DMS153 (cell line): ENCODE measurements at regions not wholly inside any gene's neighbourhood (a gene's known extent, or its start where the extent isn't known, plus 50 kb on each side); places are given as distances from the start of the nearest gene placed in this dataset.
"Not testable (repeated sequence)": the region's sequence is repeated elsewhere in the genome, so short reads cannot be mapped to it uniquely, and the experiment has no call there.

Experiments
- DNase-seq: peaks from one replicate; lab custom pipeline; 2025; lab: John Stamatoyannopoulos, UW

DNA sequence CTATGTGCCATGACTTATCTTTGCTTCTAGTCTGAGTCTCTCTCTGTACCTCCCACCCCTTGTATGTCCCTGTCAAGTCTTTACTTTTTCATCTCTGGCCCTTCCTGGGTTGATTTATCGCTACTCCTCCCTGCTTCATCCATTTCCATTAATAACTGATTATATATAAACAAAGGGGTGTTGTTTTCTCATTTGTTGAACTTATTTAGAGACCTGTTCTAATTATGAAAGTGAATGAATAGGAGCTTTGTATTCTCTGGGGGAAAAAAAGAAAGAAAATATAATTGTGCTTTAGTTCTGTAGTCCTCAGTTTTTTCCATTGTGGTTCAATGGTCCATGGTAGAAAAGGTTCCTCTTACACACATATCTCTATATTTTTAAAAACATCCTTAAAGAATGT, 328.9 kb upstream of the PPP2R3A start:
- DNase-seq: no peak

DNA sequence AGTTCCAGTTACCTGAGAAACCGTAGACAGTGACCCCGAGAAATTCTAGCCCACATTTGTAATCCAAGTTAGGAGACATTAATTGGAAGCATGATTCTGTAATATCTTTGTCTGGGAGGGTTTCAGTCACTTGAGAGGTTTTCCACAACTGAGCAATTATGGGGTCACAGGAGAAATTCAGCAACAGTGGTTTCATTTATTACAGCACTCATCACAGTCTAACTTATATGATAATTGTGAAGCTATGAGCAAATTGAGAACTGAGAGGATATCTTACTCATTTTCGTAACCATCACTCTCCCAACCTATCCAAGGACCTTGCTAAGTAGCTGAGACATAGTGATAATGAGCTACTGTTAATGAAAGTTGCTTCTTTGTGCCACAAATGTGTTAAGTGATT, 328.5 kb upstream of the PPP2R3A start:
- DNase-seq: no peak

DNA sequence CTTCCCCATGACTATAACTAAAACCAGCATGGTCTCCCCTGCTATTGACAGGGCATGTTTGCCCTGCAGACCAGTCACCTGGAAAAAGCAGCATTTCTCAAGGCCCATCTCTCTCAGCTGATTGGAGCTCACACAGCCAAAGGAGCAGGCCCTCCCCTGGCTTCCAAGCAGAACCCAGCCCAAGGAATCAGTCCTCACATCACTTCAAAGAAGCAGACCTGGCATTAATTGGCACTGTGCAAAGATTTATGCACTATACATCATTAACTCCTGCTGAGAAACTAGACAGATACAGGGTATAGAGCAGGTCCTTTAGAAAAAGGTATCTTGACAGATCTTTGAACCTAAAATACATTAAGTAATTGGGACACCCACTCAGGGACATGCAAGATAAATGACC, 323.8 kb upstream of the PPP2R3A start:
- DNase-seq: no peak

DNA sequence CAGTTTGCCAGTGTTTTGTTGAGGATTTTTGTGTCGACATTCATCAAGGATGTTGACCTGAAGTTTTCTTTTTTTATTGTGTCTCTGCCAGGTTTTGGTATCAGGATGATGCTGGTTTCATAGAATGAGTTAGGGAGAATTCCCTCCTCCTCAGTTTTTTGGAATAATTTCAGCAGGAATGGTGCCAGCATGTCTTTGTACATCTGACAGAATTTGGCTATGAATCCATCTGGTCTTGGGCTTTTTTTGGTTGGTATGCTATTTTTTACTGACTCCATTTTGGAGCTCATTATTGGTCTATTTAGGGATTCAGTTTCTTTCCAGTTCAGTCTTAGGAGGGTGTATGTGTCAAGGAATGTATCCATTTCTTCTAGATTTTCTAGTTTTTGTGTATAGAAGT, 320.0 kb upstream of the PPP2R3A start:
- DNase-seq: no peak

DNA sequence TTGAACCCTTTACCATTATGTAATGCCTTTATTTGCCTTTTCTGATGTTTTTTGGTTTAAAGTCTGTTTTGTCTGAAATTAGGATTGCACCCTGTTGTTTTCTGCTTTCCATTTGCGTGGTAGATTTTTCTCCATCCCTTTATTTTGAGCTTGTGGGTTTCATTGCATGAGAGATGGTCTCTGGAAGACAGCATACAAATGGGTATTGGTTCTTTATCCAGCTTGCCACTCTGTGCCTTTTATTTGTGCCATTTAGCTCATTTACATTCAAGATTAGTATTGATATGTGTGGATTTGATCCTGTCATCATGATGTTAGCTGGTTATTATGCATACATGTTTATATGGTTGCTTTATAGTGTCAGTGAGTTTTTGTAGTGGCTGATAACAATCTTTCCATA, 318.7 kb upstream of the PPP2R3A start:
- no peak for DNase-seq

DNA sequence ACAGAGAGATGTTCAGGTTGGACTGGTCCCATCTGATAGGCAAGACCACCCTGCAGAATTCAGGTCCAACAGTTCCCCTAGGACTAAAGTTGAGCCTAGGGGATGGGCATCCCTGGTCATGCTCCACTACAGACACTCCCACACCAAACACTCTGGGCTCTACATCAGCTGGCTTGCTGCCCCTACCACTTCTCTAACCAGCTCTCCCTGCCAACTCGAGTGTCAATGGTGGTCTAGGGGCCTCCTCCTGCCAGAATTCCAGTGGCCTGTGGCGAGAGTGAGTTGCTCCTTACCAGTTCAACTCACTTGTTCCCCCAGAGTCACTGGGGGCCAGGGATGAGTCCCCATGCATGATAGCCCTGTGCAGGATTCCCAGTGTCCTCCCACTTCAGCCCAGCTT, 316.2 kb upstream of the PPP2R3A start:
- no peak for DNase-seq

DNA sequence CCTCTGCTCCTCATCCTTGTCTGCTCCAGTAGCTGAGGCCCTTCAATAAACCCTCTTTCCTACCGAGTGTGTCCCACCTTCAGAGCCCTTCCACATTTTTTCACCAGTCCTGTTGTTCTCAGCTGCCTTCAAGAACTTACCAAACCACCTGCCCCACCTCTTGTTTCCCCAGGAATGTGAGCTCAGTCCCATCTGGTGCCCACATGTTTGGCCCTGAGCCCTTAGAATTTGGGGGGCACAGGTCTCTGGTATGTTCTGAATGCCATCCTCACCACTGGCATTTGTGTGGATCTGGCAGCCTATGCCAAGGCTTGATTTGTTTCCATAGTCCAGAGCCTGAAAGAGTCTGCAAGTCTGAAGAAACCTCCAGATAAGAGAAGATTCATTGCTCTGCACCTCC, 315.2 kb upstream of the PPP2R3A start:
- no peak for DNase-seq

DNA sequence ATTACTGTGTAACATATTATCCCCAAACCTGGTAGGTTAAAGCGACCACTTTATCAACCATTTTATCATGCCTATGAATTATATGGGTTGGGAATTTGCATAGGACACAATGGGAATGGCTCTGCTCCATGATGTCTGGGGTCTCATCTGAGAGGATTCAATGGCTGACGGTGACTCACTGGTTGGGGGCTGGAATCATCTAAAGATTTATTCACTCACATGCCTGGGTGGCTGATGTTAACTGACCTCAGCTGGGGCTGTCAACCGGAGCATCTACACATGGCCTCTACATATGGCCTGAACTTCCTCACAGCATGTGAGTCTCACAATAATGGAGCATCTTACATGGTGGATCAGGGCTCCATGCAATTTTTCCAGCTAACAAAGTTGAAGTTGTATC, 313.1 kb upstream of the PPP2R3A start:
- DNase-seq: no peak

DNA sequence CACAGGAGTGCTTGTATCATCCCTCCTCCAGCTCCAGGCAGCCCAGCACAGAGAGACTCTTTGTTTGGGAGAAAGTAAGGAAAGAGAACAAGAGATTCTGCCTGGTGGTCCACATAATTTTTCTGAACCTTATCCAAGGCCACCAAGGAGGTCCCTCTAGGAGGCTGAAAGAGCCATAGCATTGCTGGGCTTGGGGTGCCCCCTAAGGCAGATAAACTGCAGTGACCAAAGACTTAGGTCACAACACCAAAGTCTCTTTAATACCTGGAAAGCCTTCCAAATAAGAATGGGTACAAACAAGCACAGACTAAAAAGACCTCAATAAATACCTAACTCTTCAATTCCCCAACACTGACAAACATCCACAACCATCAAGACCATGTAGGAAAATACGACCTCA, 310.2 kb upstream of the PPP2R3A start:
- DNase-seq: no peak

DNA sequence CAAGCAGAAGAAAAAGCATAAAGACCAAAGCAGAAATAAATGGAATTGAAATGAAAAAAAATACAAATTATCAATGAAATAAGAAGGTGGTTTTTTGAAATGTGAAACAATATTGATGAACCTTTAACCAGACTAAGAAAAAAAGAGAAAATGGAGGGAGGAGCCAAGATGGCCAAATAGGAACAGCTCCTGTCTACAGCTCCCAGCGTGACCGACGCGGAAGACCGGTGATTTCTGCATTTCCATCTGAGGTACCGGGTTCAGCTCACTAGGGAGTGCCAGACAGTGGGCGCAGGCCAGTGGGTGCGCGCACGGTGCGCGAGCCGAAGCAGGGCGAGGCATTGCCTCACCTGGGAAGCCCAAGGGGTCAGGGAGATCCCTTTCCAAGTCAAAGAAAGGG, 307.1 kb upstream of the PPP2R3A start:
- DNase-seq: not testable (repeated sequence)

DNA sequence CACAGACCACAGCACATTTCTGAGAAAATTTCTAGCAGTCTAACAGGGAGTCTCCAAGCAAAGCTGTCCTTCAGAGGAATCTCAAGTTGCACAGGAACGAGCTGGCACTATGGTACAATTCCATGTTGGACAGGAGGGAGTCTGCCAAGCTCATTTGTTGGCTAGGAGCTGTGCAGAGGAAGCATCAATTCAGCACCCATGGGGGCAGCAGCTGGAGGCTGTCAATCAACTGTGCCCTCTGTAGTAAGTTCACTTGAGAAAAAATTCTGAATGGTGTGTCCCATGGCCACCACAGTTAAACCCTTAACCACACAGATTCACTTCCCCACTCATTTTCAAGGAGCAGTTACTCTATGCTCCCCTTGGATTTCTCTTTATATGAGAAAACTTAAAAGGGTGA, 298.5 kb upstream of the PPP2R3A start:
- no peak for DNase-seq

DNA sequence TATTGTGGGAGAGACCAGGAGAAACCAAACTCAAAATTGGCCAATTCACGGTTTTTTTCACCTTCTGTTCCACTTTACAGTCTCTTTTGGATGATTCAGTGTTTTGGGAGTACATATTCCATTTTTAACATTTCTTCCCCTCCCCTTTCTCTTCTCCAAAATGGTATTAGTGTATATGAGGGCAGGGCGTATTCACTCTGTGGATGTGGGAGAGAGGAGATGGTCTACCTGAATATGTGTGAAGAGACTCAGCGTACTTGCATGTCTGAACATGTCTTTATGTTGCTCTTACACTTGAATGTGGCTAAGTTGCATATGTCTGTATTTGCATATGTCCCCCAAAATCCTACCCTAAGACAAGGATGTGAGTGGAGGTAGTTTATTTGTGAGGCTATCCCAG, 291.0 kb upstream of the PPP2R3A start:
- DNase-seq: no peak

DNA sequence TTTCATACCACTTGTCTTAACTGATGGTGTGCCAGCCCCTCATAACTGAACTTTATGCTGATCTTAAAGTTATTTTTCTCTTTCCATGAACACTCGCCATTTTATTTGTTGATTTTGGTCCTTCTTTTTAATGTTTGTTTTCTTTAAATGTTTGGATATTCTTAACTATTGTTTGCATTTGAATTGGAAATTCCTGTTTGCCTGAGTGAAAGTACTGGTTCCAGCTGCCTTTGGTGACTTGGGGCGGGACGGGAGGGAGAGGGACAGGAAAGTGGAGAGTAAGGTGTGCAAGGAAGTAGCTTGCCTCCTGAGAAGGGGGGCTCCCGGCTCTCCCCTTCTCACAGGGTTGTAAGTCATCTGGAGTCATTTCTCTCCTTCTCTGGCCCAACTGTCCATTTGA, 287.1 kb upstream of the PPP2R3A start:
- no peak for DNase-seq

DNA sequence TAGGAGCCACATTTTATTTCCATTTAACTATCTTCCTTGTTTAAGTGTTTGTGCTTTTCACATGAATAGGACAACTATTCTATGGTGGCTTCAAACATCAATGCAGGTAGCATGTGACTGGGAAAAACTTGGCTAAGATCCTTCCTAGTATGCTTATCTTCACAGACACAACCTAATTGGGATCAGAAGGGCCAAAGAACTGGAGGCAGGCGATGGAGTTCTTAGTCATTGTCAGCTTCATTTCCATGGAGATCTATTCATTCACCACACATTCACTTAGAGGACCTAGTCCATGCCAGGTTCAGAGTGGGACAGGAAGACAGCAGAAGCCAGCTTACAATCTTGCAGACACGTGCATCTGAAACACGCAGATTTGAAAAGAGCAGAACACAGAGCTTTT, 277.5 kb upstream of the PPP2R3A start:
- DNase-seq: no peak

DNA sequence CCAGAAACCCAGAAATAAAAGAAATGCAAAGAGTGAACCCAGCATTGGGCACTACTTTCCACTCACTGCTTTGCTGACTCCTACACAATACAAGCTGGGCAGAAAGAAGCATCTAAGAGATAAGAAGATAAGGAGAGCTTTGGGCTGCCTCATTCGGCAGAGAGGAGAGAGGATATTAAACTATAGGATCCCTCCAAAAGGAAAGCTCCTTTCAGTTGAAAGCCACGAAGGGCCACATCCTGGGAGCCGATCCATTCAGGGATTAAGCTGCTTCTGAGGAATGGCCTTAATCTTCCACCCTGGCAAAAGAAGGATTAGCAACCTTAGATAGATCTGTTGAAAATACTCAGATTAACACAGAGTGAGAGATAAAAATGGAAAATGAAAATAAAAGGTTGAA, 274.9 kb upstream of the PPP2R3A start:
- no peak for DNase-seq

DNA sequence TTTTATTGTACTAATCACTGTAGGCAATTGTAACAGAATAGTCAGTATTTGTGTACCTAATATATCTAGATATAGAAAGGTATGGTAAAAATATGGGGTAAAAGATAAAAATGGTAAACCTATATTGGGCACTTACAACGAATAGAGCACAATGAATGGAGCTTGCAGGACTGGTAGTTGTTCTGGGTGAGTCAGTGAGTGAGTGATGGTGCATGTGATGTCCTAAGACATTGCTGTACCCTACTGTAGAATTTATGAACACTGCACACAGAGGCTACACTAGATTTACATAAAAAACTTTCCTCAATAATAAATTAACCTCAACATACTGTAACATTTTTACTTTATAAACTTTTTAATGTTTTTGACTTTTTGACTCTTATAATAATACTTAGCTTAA, 274.3 kb upstream of the PPP2R3A start:
- DNase-seq: no peak

DNA sequence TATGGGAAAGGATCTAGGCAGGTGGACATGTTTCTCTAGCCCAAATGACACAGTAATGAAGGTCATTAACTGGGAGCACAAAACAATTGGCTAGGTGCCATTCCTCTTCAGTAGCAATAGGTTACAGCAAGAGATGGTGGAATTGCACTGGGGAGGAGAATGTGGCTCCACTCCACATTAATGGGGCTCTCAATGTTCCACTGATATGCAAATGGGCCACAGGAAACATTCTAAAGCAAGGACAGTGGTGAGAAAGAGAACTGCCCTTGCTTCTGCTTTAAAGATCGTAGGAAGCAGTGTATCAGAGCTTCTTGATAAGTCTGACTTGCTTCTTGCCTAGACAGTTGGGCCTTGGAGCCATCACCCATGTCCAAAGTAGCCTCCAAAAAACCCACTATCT, 271.4 kb upstream of the PPP2R3A start:
- peak; percentile 96 for DNase-seq

DNA sequence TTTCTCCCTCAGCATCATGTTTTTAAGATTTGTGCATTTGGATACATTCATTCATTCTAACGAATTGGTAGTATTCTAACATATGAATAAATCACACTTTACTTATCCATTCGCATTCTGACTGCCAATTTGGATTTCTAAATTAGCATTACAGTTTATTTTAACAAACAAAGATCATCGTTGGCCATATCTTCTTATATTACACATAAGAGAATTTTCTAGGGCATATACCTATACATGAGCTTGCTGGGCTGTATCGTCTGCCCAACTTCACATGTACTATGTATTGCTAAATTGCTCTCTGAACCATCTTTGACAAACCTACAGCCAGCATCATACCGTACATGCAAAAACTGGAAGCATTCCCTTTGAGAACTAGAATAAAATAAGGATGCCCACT, 265.8 kb upstream of the PPP2R3A start:
- no peak for DNase-seq

DNA sequence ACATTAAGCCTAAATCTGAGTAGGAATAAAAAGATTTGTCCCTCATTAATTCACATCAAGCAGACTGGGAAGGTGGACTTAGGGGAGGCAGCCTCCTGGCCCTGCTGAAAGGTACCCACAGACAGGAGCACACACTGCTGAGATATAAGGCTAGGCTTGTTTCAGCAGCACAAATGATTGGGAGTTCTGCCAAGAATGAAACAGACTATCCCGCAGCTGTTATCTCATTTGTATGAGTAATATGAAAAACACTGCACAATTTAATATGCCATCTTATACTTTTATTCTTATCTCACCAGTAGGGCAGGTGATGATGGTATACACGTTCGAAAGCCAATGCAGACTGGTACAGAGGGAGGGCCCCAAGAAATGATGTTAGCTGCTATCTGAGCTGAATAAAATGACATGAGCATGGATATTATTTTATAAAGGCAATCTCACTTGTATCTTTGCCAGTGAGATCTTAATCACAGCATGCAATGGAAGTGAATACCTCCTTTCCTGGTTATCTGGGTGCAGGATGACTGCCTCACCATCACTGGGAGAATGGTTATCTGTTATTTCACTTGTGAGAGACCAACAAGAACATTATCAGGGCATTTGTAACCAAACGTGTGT, 258.7 kb upstream of the PPP2R3A start:
- DNase-seq: no peak

DNA sequence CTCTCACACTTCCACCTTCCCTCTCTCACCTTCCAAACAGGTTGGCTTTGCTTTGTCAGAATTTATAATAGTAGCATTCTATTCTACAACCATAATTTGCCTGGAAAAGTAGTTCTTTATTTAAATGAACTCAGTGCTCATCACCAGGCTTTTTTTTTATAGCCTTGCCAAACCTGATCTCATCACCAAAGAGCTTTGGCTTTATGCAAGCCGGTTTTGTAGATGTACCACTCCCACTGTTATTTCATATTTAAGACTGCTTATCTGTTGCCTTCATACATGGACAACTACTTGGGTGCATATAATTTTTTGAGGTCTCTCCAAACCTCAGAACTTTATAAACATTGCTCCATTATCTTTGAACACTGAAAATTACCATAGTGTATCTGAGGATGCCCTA, 246.1 kb upstream of the PPP2R3A start:
- DNase-seq: no peak

DNA sequence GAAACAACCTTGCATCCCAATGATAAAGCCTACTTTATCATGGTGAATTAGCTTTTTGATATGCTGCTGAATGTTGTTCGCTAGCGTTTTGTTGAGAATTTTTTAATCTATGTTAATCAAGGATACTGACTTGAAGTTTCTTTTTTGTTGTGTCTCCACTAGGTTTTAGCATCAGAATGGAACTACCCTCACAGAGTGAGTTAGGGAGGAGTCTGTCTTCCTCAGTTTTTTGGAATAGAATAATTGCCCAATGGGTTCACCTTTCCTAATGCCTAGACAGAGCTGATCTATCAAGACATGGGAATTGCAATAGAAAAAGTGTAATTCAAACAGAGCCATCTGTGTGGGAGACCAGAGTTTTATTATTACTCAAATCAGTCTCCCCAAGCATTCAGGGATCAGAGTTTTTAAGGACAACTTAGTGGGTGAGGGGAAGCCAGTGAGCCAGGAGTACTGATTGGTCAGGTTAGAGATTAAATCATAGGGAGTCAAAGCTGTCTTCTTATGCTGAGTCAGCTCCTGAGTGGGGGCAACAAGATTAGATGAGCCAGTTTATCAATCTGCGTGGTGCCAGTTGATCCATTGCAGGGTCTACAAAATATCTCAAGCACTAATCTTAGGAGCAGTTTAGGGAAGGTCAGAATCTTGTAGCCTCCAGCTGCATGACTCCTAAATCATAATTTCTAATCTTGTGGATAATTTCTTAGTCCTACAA, 237.4 kb upstream of the PPP2R3A start:
- DNase-seq: no peak

DNA sequence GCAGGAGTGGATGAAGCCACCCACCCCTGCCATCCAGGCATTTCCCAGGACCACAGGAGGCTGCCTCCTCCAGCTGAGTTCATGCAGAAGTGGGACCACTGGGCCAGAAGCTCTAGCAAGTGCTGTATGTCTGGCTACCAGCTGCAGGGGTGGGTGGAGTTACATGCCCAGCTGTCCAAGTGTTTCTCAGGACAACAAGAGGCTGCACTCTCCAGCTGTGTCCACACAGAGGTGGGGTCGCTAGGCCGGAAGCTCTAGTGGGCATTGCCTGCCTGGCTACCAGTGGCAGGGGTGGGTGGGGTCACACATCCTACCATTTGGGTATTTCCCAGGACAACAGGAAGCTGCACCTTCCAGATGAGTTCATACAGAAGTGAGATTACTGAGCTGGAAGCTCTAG, 234.0 kb upstream of the PPP2R3A start:
- no peak for DNase-seq

DNA sequence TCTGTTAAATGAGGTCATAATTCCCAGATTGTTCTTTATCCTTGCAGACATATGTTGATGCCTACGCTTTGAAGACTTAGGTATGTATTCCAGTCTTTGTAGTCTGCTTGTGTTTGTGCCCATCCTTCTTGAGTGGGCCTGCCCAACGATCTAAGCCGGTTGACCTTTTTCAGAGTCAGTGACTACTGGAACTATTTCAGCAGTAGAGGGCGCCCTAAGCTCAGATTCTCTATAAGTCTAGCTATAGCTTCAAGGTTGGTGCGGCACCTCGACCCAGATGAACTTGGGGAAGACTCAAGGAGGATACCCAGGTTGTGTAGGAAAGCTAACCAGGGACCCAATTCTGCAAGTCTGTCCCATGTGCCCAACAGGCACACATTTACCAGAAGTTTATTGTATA, 228.8 kb upstream of the PPP2R3A start:
- DNase-seq: no peak

DNA sequence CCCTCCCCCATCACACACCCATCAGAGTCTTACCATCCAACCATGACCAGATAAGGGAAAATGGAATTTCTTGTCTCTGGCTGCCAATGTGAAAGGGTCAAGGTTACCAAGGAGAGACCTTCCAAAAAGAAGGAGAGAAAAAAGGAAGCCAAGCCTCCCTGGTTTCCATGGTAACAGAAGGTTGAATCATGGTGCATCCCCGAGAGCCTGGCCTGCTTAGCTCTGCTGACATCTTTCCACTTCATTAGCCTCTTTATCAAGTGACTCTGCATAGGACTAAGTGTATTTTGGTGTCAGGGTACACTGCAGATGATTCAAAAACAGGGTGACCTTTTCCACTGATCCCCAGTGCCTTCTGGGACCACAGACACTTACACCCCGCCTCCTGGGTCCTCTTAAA, 225.7 kb upstream of the PPP2R3A start:
- DNase-seq: no peak
